ENCODE measurements at regions not wholly inside any gene's neighbourhood (a gene's known extent, or its start where the extent isn't known, plus 50 kb on each side); places are given as distances from the start of the nearest gene placed in this dataset.
"Not testable (repeated sequence)": the region's sequence is repeated elsewhere in the genome, so short reads cannot be mapped to it uniquely, and the experiment has no call there.

DNA sequence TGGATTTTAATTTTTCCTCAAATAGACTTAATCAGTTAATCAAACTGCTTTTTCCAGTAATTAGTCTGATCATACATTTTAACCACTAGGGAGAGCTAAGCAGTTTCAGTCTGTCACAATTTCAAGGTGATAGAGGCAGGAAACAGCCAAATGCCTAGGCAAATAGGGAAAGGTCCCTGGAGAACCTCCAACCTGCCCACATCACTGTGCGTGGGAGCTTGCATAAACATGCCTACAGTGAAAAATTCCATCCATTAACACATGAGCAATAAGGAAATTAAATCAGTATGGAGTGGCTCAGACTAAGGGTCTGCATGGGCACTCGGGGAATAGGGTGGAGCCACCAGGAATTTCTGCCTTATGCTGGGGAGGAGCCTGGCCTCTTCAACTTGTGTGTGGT, 74.6 kb downstream of the AASDHPPT start:
- no peak for DNase-seq

- no peak for DNase-seq
Measured at GRCh38 chr11:106152824-106153223, 75.4 kb downstream of the AASDHPPT start.

DNA sequence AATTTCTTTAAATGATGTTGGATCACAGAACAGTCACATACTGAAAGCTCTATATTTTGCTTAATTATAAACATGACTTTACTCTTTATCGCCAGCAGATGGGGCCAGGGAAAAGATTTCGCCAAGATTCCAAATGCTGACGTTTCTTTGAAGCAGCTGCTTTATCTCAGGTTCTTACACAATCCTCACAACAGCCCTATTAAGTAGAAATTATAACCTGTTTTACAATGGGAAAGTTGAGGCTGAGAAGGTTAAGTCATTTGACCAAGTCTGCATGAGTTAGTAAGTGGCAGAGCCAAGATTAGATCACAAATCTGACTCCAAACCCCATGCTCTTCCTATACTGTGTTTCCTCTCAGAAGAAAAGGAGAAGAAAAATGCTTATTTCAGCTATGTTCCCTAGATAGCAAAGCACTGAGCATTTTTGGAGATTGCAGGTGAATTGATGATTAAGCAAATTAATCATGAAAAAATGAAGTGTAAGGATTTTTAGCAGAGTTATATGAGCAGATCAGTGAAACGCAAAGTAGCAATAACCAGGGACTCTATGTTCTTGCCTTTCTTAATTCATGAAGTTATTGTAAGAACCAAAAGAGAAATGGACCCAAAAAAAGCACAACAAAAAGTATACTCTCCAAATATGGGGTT, 79.0 kb downstream of the AASDHPPT start:
- peak; percentile 39 for DNase-seq

DNA sequence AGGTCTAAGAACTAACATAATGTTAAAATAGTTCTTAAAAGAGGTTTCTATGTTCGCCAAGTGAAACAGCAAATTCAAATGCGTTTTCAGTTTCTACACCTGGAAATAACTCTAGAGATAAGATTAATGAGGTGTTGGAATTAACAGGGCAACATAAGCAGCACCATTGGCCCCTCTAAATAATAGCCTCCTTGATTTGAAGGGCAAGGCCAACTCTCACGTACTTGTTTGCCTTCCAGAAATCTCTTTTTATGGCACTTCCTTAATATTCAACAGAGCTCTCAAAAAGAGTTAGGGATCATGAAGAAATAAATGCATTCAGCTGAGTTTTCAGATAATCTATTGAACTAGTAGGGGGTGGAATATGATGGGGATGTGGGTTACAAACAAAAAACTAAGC, 80.9 kb downstream of the AASDHPPT start:
- DNase-seq: no peak

DNA sequence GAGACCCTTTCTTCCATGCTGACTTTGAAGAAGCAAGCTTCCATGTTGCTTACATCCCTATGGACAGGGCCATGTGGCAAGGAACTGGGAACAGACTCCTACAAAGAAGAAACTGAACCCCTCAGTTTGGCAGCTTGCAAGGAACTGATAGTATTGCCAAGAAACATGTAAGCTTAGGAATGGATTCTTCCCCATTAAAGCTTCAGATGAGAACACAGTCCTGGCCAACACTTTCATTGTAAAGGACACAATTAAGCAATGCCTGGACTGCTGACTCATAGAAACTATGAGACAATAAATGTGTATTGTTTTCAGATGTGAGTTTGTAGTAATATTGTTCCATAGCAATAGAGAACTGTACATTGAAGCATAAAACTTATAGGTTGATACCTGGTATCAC, 82.4 kb downstream of the AASDHPPT start:
- peak; percentile 15 for DNase-seq

- DNase-seq: no peak
Measured at GRCh38 chr11:106160494-106160893, 83.0 kb downstream of the AASDHPPT start.

GRCh38 chr11:106161775-106162634, 84.5 kb downstream of the AASDHPPT start:
- peak; percentile 17 for DNase-seq

GRCh38 chr11:106167085-106167484, 89.6 kb downstream of the AASDHPPT start:
- no peak for DNase-seq

GRCh38 chr11:106172386-106172991, 95.0 kb downstream of the AASDHPPT start:
- no peak for DNase-seq

DNA sequence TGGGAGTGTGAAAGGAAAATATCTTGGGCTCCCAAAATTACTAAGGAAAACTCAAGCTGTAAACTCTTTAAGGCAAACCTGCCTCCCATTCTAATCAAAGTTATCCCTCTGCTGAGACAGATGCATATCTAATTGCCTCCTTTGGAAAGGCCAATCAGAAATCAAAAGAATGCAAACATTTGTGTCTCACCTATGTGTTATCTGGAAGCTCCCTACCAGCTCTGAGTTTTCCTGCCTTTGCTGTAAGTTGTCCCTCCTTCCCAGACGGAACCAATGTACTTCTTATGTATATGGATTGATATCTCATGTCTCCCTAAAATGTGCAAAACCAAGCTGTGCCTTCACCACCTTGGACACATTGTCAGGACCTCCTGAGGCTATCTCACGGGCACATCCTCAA, 95.8 kb downstream of the AASDHPPT start:
- DNase-seq: no peak

DNA sequence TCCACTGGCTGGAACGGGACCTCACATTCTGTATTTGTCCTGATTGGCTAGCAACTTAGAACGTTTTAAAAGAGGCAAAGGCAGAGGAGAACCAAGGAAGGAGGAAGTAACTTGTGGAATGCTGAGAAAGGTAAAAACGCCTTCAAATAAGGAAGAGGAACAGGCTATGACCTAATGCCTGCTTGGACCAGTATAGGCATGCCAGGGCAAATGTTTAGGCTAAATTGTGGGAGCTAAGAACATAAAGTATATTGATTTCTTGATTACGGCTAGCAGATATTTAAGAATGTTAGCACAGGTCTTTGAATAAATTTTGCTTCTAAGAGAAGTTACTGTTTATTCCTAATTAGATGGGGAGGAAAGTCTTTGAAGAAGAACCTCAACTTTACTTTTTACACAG, 96.5 kb downstream of the AASDHPPT start:
- not testable (repeated sequence) for DNase-seq

DNA sequence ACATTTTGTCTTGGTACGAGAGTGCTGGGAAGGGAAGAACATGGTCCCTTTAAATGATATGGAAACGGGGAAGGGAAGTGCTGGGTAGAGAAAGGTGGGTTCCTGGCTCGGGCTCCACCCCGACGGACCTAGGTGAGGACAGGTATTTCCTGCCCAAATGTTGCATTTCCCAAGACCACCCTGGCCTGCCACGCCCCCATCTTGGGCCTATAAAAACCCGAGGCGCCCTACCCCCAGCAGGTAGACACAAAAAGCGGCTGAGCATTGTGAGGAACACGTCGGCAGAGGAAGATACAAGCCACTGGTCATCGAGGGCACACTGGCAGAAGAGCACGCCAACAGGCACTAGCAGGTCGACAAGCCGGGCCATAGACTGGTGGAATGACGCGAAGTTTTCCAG, 99.4 kb downstream of the AASDHPPT start:
- DNase-seq: no peak

- no peak for DNase-seq
Measured at GRCh38 chr11:106177311-106177710, 99.8 kb downstream of the AASDHPPT start.

- no peak for DNase-seq
Measured at GRCh38 chr11:106178361-106178760, 100.9 kb downstream of the AASDHPPT start.

GRCh38 chr11:106179048-106179447, 101.6 kb downstream of the AASDHPPT start:
- DNase-seq: no peak

DNA sequence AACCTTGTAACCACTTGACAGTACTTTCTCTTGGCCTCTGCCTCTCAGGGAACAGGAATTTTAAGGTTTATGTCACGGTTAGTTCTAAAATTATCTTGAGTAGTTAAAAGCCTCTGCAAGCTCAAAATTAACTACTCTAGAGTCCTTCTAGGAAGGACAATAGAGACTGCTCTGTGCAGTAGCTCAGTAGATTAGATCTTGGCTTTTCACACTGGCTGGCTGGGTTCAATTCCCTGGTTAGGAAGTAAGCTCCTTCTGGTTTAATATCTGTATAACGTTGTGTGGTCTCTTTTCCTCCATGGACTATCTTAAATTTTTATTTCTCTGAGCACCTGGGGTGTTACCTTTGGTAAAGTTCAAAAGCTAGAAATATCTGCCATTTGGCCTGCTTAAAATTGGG, 109.2 kb downstream of the AASDHPPT start:
- no peak for DNase-seq

DNA sequence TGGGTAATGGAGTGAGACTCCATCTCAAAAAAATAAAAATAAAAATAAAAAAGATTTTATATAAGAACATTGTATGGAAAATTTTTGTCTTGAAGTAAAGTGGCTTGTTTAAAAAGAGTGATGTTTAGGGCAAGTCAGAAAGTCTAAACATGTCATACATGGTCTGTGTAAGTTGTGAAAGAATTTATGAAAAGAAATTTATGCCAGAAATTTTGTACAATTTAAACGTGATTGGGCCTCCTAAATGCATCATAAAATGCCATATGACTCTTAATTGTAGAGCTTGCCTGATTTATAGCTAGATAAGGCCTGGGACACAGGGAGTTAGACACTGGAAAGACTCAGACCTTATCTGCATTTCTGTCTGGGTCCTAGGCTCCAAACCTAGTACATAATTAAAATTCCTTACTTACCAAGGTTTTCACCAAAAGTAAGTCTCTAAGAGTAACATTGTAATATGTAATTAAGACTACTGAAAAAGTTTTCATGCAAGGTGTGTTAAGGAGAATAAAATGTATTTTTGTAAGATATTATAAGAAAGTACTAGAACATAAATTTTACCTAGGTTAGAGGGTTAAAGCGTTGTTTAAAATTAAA, 110.5 kb downstream of the AASDHPPT start:
- DNase-seq: no peak

- no peak for DNase-seq
Measured at GRCh38 chr11:106193956-106194355, 116.5 kb downstream of the AASDHPPT start.

GRCh38 chr11:106197438-106197837, 120.0 kb downstream of the AASDHPPT start:
- DNase-seq: no peak

GRCh38 chr11:106202935-106203620, 125.6 kb downstream of the AASDHPPT start:
- DNase-seq: no peak

DNA sequence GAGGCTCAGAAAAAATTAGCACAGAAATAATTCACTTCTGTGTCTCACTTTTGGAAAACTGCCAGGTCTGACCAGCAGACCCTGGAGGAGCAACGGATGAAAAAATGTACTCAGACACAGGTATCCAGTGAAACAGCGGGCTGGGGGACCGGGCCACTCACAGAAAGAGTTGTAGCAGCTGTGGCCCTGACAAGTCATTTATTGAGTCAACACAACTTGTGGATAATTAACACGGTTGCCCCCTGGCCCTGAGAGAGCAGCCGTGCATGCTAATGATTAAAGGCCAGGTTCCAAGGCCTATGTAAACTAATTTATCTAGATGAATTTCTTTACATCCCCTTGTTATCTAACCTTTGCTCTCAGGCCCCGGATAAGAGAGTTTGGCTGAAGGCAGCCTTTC, 131.3 kb downstream of the AASDHPPT start:
- no peak for DNase-seq

DNA sequence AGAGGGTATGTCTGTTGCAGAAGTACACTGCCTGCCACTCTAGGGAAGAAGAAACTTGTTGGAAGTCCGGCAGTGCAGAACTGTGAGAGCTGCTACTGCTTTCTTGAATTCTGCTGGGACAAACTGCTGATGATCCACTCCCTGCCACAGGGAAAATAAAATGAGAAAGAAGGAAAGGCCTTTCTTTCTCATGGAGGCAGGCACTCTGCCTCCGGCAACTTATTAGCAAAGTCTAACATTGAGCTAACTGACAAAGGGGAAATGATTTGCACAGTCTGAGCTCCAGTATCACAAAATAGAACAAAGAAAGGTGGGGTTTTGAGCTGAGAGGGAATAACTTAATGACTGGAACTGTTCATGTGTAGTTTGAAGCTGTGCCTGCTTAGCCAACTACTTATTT, 134.6 kb downstream of the AASDHPPT start:
- DNase-seq: no peak

DNA sequence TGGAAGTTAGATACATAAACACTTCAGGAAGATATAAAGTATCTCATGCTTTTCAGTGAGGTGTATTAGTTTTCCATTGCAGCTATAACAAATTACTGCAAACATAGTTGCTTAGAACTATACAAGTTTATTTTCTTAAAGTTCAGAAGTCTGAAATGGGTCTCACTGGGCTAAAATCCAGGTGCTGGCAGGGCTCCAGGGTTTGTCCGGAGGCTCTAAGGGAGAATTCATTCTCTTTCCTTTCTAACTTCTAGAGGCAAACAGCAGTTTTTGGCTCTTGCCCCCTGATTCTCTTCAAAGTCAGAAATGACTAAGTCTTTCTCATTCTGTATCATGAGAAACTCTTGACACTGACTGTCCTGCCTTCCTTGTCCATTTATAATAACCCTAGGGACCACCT, 138.8 kb downstream of the AASDHPPT start:
- DNase-seq: no peak

Measured in hindlimb muscle (tissue), 1 donor.